HCEC 1CT (cell line): ENCODE measurements at regions not wholly inside any gene's neighbourhood (a gene's known extent, or its start where the extent isn't known, plus 50 kb on each side); places are given as distances from the start of the nearest gene placed in this dataset.
A peak's percentile ranks its signal among the peaks of the same experiment; 100 is the strongest.

Source experiments
- DNase-seq: peaks from one replicate; pipeline ENCODE4 v3.0.0-alpha.2; 2017

GRCh38 chr19:13600802-13601201 is 94.5 kb upstream of the CACNA1A start:
- no peak for DNase-seq

- DNase-seq = no peak
Observed at GRCh38 chr19:13600091-13600490, 93.8 kb upstream of the CACNA1A start.

GRCh38 chr19:13599681-13600080 is 93.4 kb upstream of the CACNA1A start:
- no peak for DNase-seq

- no peak for DNase-seq
Observed at GRCh38 chr19:13598098-13598497, 91.8 kb upstream of the CACNA1A start.

- DNase-seq = peak; percentile 61
Observed at GRCh38 chr19:13597640-13598039, 91.4 kb upstream of the CACNA1A start.

GRCh38 chr19:13588957-13589833 is 82.9 kb upstream of the CACNA1A start:
- DNase-seq = peak; percentile 32

GRCh38 chr19:13585512-13585911 is 79.2 kb upstream of the CACNA1A start:
- DNase-seq = no peak

- no peak for DNase-seq
Observed at GRCh38 chr19:13583753-13584152, 77.5 kb upstream of the CACNA1A start.

GRCh38 chr19:13583114-13583513 is 76.8 kb upstream of the CACNA1A start:
- no peak for DNase-seq

GRCh38 chr19:13581576-13581975 is 75.3 kb upstream of the CACNA1A start:
- DNase-seq = no peak

- peak; percentile 13 for DNase-seq
Observed at GRCh38 chr19:13579388-13580060, 73.2 kb upstream of the CACNA1A start.

- no peak for DNase-seq
Observed at GRCh38 chr19:13576726-13577125, 70.4 kb upstream of the CACNA1A start.

GRCh38 chr19:13574933-13575332 is 68.7 kb upstream of the CACNA1A start:
- no peak for DNase-seq

GRCh38 chr19:13573056-13573667 is 66.9 kb upstream of the CACNA1A start:
- DNase-seq = no peak

- DNase-seq = no peak
Observed at GRCh38 chr19:13561461-13561860, 55.2 kb upstream of the CACNA1A start.

- no peak for DNase-seq
Observed at GRCh38 chr19:13557756-13558398, 51.6 kb upstream of the CACNA1A start.

- no peak for DNase-seq
Observed at GRCh38 chr19:13556552-13556951, 50.3 kb upstream of the CACNA1A start.
